Upper lobe of right lung (tissue), 1 donor: ENCODE measurements at regions not wholly inside any gene's neighbourhood (a gene's known extent, or its start where the extent isn't known, plus 50 kb on each side); places are given as distances from the start of the nearest gene placed in this dataset.

Experiments used
- ATAC-seq: fragments of 200-7000 bp; cut with Tn5 transposase; one replicate; pipeline ENCODE4 v1.9.1; 2020; ENCODE audit warnings: mild to moderate bottlenecking, moderate library complexity
- DNase-seq: peaks from one replicate; pipeline ENCODE4 v3.0.0-alpha.2; 2020
- H3K27ac ChIP-seq: fragments of 200-600 bp; one replicate; pipeline ENCODE4 v1.8.0; 2022
- H3K27me3 ChIP-seq: fragments of 200-600 bp; one replicate; pipeline ENCODE4 v1.8.0; 2022; ENCODE audit warnings: mild to moderate bottlenecking
- H3K36me3 ChIP-seq: fragments of 200-600 bp; one replicate; pipeline ENCODE4 v1.8.0; 2022
- H3K4me1 ChIP-seq: fragments of 200-600 bp; one replicate; pipeline ENCODE4 v1.8.0; 2022
- H3K4me3 ChIP-seq: fragments of 200-600 bp; one replicate; pipeline ENCODE4 v1.8.0; 2022; ENCODE audit warnings: mild to moderate bottlenecking
- H3K9me3 ChIP-seq: fragments of 200-600 bp; one replicate; pipeline ENCODE4 v1.8.0; 2022
- intact Hi-C: fragments of 100-400 bp; cut with DNase I; formaldehyde crosslinking; loops from one replicate; pipeline ENCODE4 v1.11.0; 2022
- TF ChIP-seq, protein P1 (sequence below): fragments of 200-600 bp; IDR thresholded peaks from one replicate; pipeline ENCODE4 v1.8.0; 2022; ENCODE audit warnings: antibody characterized with exemption
- donor health status: DM: no; HTN: yes; CAD: no; lungs with severe emphysema.

DNA sequence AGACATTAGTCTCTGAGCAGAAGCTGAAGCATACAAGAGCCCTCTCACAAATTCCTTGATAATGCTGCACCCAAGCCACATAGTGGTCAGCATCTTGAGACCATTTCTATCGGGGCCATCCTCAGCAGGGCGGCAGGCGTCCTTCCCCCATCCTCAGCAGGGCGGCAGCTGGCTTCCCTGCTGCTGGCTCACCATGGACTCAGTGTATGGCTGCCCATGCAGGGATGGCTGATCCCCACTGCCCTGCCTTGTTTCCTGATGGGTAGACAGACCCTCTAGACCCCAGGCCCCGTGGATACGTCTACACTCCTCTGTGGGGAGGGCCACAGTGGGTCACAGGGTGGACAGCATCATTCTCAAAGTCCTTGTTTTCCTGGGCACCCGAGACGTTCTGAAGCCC, 406.8 kb downstream of the TCERG1L start:
- Histone ChIP-seq H3K4me3 (no peak overlapping the region), H3K27ac (no peak overlapping the region), H3K27me3 (no peaks in the 10 kb centered on the region), H3K4me1 (no peaks in the 10 kb centered on the region), H3K36me3 (no peaks in the 10 kb centered on the region), H3K9me3 (no peaks in the 10 kb centered on the region)
- DNase-seq (no peak), ATAC-seq (no peak)
- TF ChIP-seq, protein P1, sequence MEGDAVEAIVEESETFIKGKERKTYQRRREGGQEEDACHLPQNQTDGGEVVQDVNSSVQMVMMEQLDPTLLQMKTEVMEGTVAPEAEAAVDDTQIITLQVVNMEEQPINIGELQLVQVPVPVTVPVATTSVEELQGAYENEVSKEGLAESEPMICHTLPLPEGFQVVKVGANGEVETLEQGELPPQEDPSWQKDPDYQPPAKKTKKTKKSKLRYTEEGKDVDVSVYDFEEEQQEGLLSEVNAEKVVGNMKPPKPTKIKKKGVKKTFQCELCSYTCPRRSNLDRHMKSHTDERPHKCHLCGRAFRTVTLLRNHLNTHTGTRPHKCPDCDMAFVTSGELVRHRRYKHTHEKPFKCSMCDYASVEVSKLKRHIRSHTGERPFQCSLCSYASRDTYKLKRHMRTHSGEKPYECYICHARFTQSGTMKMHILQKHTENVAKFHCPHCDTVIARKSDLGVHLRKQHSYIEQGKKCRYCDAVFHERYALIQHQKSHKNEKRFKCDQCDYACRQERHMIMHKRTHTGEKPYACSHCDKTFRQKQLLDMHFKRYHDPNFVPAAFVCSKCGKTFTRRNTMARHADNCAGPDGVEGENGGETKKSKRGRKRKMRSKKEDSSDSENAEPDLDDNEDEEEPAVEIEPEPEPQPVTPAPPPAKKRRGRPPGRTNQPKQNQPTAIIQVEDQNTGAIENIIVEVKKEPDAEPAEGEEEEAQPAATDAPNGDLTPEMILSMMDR: no peak
- intact Hi-C loops: no loop called here

DNA sequence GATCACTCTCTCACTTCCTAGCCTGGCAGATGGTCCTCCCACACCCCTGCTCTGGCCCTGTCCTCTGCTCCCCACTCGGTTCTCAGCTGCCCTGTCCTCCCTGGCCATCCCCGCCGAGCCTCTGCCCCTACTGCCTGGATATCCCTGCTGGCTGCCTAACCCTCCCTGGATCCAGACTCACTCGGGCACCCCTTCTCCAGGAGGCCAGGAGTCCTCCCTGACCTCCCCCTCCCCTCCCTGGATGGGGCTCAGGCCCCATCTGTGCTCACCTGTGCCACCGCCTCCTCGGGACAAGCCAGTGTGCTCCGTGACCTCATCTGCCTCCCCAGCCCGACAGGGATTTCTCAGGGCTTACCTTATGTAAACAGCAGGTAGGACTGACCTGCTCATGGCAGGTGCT, 406.1 kb downstream of the TCERG1L start:
- TF ChIP-seq, protein P1: no peak
- Histone ChIP-seq H3K36me3 (no peaks in the 10 kb centered on the region), H3K4me3 (no peak overlapping the region), H3K27ac (no peak overlapping the region), H3K27me3 (no peaks in the 10 kb centered on the region), H3K4me1 (no peaks in the 10 kb centered on the region), H3K9me3 (no peaks in the 10 kb centered on the region)
- DNase-seq (no peak), ATAC-seq (no peak)
- intact Hi-C loops: no loop called here

DNA sequence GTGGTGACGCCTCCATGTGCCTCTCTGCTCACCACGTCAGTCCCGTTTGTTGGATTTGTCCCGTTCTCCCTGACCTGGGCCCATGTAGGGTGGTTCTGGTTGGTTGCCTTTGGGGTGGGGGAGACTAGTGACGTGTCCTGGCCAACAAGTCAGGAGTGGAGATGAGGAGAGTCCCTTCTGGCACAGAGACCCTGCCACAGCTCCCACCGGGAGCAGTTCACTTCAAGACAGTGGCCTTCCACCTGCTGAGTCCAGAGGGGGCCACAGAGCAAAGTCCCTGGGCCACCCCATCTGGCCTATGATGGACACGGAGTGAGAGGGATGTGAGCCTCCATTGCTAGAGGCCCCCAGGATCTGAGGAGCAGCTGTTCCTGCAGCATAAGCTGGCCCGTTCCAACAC, 405.6 kb downstream of the TCERG1L start:
- Histone ChIP-seq H3K9me3 (no peaks in the 10 kb centered on the region), H3K4me1 (no peaks in the 10 kb centered on the region), H3K27ac (no peak overlapping the region), H3K36me3 (no peaks in the 10 kb centered on the region), H3K27me3 (no peaks in the 10 kb centered on the region), H3K4me3 (no peak overlapping the region)
- ATAC-seq (no peak), DNase-seq (no peak)
- TF ChIP-seq, protein P1: no peak
- intact Hi-C loops: no loop called here

DNA sequence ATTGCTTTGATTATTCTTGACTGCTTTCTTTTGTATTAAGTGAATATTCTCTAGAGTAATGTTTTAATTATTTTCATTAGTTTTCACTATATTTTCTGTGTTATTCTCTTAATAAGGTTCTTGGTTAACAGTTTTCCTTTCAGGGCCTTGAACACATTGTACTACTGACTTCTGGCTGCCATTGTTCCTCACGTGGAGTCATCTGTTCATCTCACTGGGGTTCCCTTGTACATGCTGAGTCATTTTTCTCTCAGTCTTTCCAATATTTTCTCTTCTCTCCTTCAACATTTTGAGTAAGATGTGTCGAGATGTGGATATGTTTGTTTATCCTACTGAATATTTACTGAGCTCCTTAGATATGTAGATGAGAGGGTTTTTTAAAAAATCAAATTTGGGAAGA, 400.7 kb downstream of the TCERG1L start:
- intact Hi-C loops: no loop called here
- ATAC-seq: no peak
- TF ChIP-seq, protein P1: no peak

GRCh38 chr10:130913844-130914243, 397.7 kb downstream of the TCERG1L start:
- TF ChIP-seq, protein P1: no peak
- H3K27ac ChIP-seq: no peak overlapping the region
- intact Hi-C loops: no loop called here
- ATAC-seq (no peak), DNase-seq (no peak)
- no peaks in the 10 kb centered on the region for H3K9me3 ChIP-seq
- H3K4me3 ChIP-seq: no peak overlapping the region
- no peaks in the 10 kb centered on the region for H3K27me3 ChIP-seq
- H3K4me1 ChIP-seq: no peaks in the 10 kb centered on the region
- H3K36me3 ChIP-seq: no peaks in the 10 kb centered on the region

More for the DNA sequence above, 400.7 kb downstream of the TCERG1L start:
- DNase-seq: no peak
- H3K4me1 ChIP-seq: no peaks in the 10 kb centered on the region
- no peaks in the 10 kb centered on the region for H3K27me3 ChIP-seq
- no peaks in the 10 kb centered on the region for H3K36me3 ChIP-seq
- no peak overlapping the region for H3K4me3 ChIP-seq
- H3K27ac ChIP-seq: no peak overlapping the region
- H3K9me3 ChIP-seq: no peaks in the 10 kb centered on the region

DNA sequence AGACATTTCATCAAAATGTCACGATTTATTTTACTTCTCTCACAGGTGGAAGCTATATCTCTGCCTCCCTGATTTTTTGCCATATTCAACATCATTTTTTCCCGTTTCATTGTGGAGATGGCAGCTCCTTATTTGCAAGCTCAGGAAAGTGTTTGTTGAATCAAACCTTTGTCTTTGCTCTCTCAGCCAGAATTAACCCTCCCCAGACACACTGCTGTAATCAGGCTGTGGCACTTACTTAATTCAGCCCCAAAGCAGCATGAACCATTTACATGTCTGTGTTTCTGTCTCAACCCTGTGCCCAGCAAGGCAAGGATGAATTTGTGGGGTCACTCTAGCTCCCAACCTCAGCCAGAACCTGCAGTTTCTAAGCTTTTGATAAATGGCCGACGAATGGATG, 397.2 kb downstream of the TCERG1L start:
- Histone ChIP-seq H3K27me3 (no peaks in the 10 kb centered on the region), H3K36me3 (no peaks in the 10 kb centered on the region), H3K4me3 (no peak overlapping the region), H3K27ac (no peak overlapping the region), H3K4me1 (no peaks in the 10 kb centered on the region), H3K9me3 (no peaks in the 10 kb centered on the region)
- intact Hi-C loops: no loop called here
- TF ChIP-seq, protein P1: no peak
- DNase-seq: no peak
- ATAC-seq: no peak
